GM18858 (cell line): ENCODE measurements at regions not wholly inside any gene's neighbourhood (a gene's known extent, or its start where the extent isn't known, plus 50 kb on each side); places are given as distances from the start of the nearest gene placed in this dataset.
"Not testable (repeated sequence)": the region's sequence is repeated elsewhere in the genome, so short reads cannot be mapped to it uniquely, and the experiment has no call there.

ENCODE experiments used
- ATAC-seq: cut with Tn5 transposase; IDR thresholded peaks from one replicate; pipeline ENCODE4 v1.9.1; 2021; ENCODE audit not compliant: unreplicated experiment

DNA sequence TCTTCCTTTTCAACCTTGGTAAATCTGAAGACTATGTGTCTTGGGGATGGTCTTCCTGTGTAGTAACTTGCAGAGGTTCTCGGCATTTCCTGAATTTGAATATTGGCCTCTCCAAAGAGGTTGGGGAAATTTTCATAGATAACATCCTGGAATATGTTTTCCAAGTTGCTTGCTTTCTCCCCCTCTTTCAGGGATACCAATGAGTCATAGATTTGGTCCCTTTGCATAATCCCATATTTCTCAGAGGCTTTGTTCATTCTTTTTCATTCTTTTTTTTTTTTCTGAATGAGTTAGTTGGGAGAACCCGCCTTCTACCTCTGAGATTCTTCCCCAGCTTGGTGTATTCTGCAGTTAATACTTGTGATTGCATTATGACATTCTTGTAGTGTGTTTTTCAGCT lies 549.2 kb upstream of the AMOT start:
- ATAC-seq = no peak

DNA sequence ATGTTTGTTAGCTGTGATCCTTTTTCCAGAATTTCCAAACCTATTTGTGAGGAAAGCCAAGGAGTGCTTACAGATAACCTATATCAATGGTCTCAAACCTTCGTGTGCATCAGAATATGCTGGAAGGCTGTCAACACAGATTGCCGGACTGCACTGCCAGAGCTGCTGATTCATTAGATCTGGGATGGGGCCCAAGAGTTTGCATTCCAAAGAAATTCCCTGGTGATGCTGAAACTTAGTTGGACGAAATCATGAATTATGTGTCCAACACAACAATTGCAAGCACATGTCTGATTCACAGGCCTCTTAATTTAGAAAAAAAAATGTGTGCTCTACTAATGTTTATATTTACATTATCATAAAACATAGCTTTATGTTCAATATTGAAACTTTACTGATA lies 544.0 kb upstream of the AMOT start:
- ATAC-seq = no peak

GRCh38 chrX:113373421-113373820 lies 532.8 kb upstream of the AMOT start:
- not testable (repeated sequence) for ATAC-seq

- no peak for ATAC-seq
Observed at GRCh38 chrX:113370006-113370405, 529.4 kb upstream of the AMOT start.

- ATAC-seq = no peak
Observed at GRCh38 chrX:113369056-113369455, 528.4 kb upstream of the AMOT start.

DNA sequence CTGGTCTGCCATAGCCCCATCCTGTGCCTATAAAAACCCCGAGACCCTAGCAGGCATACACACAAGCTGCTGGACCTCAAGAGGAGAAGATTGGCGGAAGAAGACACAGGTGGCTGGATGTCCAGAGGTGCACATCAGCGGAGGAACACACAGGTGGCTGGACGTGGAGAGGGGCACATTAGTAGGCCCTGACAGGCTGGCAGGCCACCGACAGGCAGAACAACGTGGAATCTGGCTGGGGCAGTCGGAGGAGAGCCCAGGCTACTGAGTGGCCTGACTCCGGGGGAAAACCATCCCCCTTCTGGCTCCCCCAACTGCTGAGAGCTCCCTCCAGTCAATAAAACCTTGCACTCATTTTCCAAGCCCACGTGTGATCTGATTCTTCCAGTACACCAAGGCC lies 512.5 kb upstream of the AMOT start:
- ATAC-seq = no peak

- ATAC-seq = no peak
Observed at GRCh38 chrX:113330416-113330815, 489.8 kb upstream of the AMOT start.

DNA sequence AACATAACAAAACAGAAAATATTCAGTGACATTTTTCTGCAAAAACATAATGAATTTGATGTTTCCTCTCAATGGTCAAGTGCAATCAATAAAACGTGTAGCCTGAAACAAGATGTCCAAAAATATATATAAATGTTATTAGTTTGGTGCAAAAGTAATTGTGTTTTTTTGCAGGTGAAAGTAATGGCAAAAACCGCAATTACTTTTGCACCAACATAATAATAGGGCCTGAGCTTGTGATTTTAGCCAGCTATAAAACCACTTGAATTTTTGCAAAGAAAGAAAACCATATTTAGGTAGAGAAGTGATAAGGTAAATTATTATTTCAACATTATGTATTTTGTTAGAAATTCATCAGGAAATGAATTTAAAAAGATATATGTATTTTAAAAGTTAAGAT lies 475.3 kb upstream of the AMOT start:
- ATAC-seq = no peak

DNA sequence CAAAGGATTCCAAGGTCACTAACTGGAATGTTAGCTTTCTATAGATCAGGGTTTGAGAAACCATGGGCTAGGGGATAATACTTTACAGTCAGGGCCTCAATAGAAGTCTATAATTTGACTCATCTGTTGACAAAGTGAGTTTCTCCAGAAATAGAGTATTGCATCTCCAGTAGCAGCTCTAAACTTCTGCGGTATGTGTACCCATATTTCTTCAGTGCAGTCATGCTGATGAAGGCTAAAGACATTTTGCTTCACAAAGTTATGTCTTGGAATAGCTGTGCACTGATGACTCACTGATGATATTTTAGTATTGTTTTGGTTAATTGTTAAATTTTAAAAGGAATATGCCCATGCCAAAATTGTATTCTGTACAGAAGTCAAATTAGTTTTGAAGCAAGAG lies 464.9 kb upstream of the AMOT start:
- no peak for ATAC-seq

- no peak for ATAC-seq
Observed at GRCh38 chrX:113300580-113300979, 459.9 kb upstream of the AMOT start.

DNA sequence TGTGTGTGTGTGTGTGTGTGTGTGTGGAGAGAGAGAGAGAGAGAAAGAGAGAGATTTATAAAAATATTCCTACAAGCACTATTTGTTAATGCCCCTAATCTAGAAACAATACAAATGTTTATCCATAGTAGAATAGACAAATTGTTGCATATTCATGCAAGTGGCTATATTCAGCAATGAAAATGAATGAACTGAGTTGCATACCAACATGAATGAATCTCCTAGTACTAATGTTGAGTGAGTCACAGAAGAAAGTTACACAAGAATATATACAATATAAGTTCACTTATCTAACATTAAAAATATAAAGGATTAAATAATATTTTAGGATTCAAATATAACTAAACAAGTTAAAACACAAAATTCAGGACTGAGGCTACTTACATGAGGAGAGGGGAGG lies 456.8 kb upstream of the AMOT start:
- ATAC-seq = no peak

- ATAC-seq = no peak
Observed at GRCh38 chrX:113289503-113289902, 448.9 kb upstream of the AMOT start.

- no peak for ATAC-seq
Observed at GRCh38 chrX:113287761-113288160, 447.1 kb upstream of the AMOT start.

DNA sequence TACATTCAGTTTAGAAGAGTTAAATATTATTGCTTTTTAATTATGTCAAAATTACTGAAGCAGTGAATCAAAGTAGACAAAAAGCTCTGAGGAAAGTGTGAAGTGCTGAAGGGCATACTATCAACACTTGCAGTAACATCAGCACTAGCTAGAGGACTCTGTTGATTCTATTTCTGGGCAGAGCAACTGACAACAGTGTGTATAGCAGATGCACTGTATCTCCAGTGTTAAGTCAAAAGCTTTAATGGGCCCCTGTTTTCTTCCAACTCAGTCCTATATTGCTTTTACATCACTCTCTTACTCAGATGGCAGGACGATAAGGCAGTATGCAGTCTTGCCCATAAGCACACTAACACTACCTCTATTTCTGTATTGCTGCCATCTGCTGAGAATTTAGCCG lies 435.2 kb upstream of the AMOT start:
- no peak for ATAC-seq

GRCh38 chrX:113274791-113275190 lies 434.2 kb upstream of the AMOT start:
- no peak for ATAC-seq

GRCh38 chrX:113274345-113274744 lies 433.7 kb upstream of the AMOT start:
- ATAC-seq = no peak

GRCh38 chrX:113269203-113269602 lies 428.6 kb upstream of the AMOT start:
- no peak for ATAC-seq

DNA sequence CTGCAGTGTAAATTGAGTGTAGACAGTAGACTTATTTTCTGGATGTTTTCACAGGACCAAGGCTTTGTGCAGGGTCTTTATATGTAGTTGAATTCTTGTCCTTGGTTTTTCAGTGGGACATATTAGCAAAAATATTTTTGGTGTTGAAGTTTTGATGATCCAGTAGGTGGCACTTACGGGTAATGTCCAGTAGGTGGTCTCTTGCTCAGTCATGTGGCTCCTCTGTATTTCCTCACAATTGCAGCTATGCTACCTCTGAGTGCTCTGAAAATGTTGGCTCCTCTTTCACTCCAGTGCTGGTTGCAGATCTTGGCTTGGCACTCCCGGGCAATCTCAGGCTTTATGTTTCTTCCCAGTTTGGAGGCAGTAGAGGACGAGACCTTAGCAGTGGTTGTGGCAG lies 419.8 kb upstream of the AMOT start:
- ATAC-seq = no peak

- no peak for ATAC-seq
Observed at GRCh38 chrX:113222305-113222704, 381.7 kb upstream of the AMOT start.

GRCh38 chrX:113212052-113212451 lies 371.4 kb upstream of the AMOT start:
- no peak for ATAC-seq

DNA sequence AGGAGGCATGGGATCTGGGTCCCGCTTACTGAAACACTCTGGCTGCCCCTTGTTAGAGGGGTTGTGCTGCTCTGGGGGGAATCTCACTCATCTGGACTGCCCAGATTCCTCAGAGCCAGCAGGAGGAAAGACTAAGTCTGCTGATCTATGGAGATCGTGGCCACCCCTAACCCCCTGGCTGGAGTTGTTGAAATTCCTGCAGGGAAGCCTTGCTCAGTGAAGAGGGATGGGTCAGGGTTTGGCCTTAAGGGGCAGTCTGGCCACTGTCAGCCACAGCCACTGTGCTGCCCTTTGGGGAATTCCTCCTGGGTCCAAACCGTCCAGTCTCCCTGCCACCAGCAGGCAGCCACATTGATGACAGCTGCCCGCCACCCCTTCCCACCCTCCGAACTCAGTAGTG lies 362.0 kb upstream of the AMOT start:
- no peak for ATAC-seq

GRCh38 chrX:113195949-113196348 lies 355.3 kb upstream of the AMOT start:
- ATAC-seq = no peak

GRCh38 chrX:113192418-113192817 lies 351.8 kb upstream of the AMOT start:
- ATAC-seq = no peak

- ATAC-seq = no peak
Observed at GRCh38 chrX:113157496-113157895, 316.9 kb upstream of the AMOT start.
